Trophoblast cell (in vitro differentiated cells and primary cell): ENCODE measurements at regions not wholly inside any gene's neighbourhood (a gene's known extent, or its start where the extent isn't known, plus 50 kb on each side); places are given as distances from the start of the nearest gene placed in this dataset.
"Not testable (repeated sequence)": the region's sequence is repeated elsewhere in the genome, so short reads cannot be mapped to it uniquely, and the experiment has no call there.

ENCODE experiments used
- DNase-seq, 2 donors: peaks; one replicate each; pipeline ENCODE4 v3.0.0-alpha.2; 2016
- H2AFZ ChIP-seq: 2 replicates; pipeline ENCODE4 v1.6.1; 2013; ENCODE audit warnings: low read length, moderate library complexity, mild to moderate bottlenecking; ENCODE audit not compliant: insufficient read depth, poor library complexity
- H2AK5ac ChIP-seq: 2 replicates; pipeline ENCODE4 v1.6.1; 2013; ENCODE audit warnings: mild to moderate bottlenecking, low read length
- H2BK120ac ChIP-seq: 2 replicates; pipeline ENCODE4 v1.6.1; 2013; ENCODE audit warnings: low read length, mild to moderate bottlenecking, moderate library complexity; ENCODE audit not compliant: insufficient read depth, poor library complexity
- H2BK12ac ChIP-seq: 2 replicates; pipeline ENCODE4 v1.6.1; 2013; ENCODE audit warnings: mild to moderate bottlenecking, low read length, moderate library complexity
- H2BK5ac ChIP-seq: 2 replicates; pipeline ENCODE4 v1.6.1; 2013; ENCODE audit warnings: low read length, low read depth, moderate library complexity, mild to moderate bottlenecking; ENCODE audit not compliant: poor library complexity
- H3K14ac ChIP-seq: 2 replicates; pipeline ENCODE4 v1.6.1; 2013; ENCODE audit warnings: mild to moderate bottlenecking, low read length
- H3K18ac ChIP-seq: 2 replicates; pipeline ENCODE4 v1.6.1; 2013; ENCODE audit warnings: mild to moderate bottlenecking, low read length
- H3K23ac ChIP-seq: 2 replicates; pipeline ENCODE4 v1.6.1; 2013; ENCODE audit warnings: low read length
- H3K27ac ChIP-seq: 2 replicates; pipeline ENCODE4 v1.5.1; 2013; ENCODE audit warnings: low read depth, mild to moderate bottlenecking, inconsistent platforms, low read length, moderate library complexity
- H3K27me3 ChIP-seq: 2 replicates; pipeline ENCODE4 v1.6.1; 2013; ENCODE audit warnings: inconsistent platforms, mild to moderate bottlenecking, low read length, moderate library complexity; ENCODE audit not compliant: insufficient read depth
- H3K36me3 ChIP-seq, 2 experiments: 1 replicate in 1 of 2; 2 replicates in 1 of 2; pipeline ENCODE4 v1.6.1; 2013; ENCODE audit warnings: low read length in 2 of 2, mild to moderate bottlenecking in 2 of 2, moderate library complexity in 1 of 2; ENCODE audit not compliant: insufficient read depth in 2 of 2, control insufficient read depth in 1 of 2
- H3K4ac ChIP-seq: 2 replicates; pipeline ENCODE4 v1.6.1; 2013; ENCODE audit warnings: low read depth, mild to moderate bottlenecking, low read length, moderate library complexity
- H3K4me1 ChIP-seq, 2 experiments: 1 replicate in 1 of 2; 2 replicates in 1 of 2; pipeline ENCODE4 v1.6.1; 2013; ENCODE audit warnings: low read length in 2 of 2, mild to moderate bottlenecking in 2 of 2, moderate library complexity in 1 of 2; ENCODE audit not compliant: insufficient read depth in 2 of 2, control insufficient read depth in 1 of 2
- H3K4me2 ChIP-seq: 2 replicates; pipeline ENCODE4 v1.6.1; 2013; ENCODE audit warnings: inconsistent platforms, mild to moderate bottlenecking, low read length, moderate library complexity
- H3K4me3 ChIP-seq: 2 replicates; pipeline ENCODE4 v1.5.1; 2013; ENCODE audit warnings: mild to moderate bottlenecking, low read depth, low read length, inconsistent platforms
- H3K79me1 ChIP-seq: one replicate; pipeline ENCODE4 v1.6.1; 2013; ENCODE audit warnings: low read length
- H3K79me2 ChIP-seq: 2 replicates; pipeline ENCODE4 v1.6.1; 2013; ENCODE audit warnings: low read length, mild to moderate bottlenecking; ENCODE audit not compliant: control insufficient read depth, insufficient read depth, poor library complexity
- H3K9ac ChIP-seq: 2 replicates; pipeline ENCODE4 v1.6.1; 2013; ENCODE audit warnings: mild to moderate bottlenecking, low read length
- H3K9me3 ChIP-seq: 2 replicates; pipeline ENCODE4 v1.6.1; 2013; ENCODE audit warnings: low read depth, mild to moderate bottlenecking, control low read depth, inconsistent platforms, low read length; ENCODE audit not compliant: insufficient read depth
- H4K12ac ChIP-seq: 2 replicates; pipeline ENCODE4 v1.6.1; 2013; ENCODE audit warnings: low read depth, mild to moderate bottlenecking, low read length, moderate library complexity
- H4K8ac ChIP-seq: 2 replicates; pipeline ENCODE4 v1.6.1; 2013; ENCODE audit warnings: low read depth, mild to moderate bottlenecking, low read length, moderate library complexity
- H4K91ac ChIP-seq: one replicate; pipeline ENCODE4 v1.6.1; 2013; ENCODE audit warnings: low read depth, mild to moderate bottlenecking, low read length, moderate library complexity
- WGBS: extraction: QIAGEN DNeasy Blood & Tissue Kit; methylation state at CpG from one replicate; pipeline ENCODE4 v1.1.7; 2013; ENCODE audit warnings: missing lambda C conversion rate; ENCODE audit not compliant: insufficient read length, insufficient coverage; ENCODE audit errors: extremely low coverage; 5-methylcytosine and 5-hydroxymethylcytosine counted together

GRCh38 chr2:10230921-10231320, 71.8 kb upstream of the HPCAL1 start:
- H2BK12ac ChIP-seq, H3K4ac ChIP-seq, H3K9ac ChIP-seq, H3K23ac ChIP-seq, H3K14ac ChIP-seq, H3K79me2 ChIP-seq, H4K91ac ChIP-seq, H2AFZ ChIP-seq, DNase-seq, H3K27me3 ChIP-seq, H2BK120ac ChIP-seq, H2AK5ac ChIP-seq, H3K18ac ChIP-seq, H4K8ac ChIP-seq, H2BK5ac ChIP-seq, H3K79me1 ChIP-seq, H3K4me2 ChIP-seq, H3K27ac ChIP-seq, H3K36me3 ChIP-seq, H3K4me3 ChIP-seq, H3K4me1 ChIP-seq, H4K12ac ChIP-seq: not testable (repeated sequence)
- peaks cover 10% of the 10 kb centered on the region for H3K9me3 ChIP-seq
- no CpG with 5 or more reads among the region's 11 CpGs for WGBS

GRCh38 chr2:10231551-10232085, 71.1 kb upstream of the HPCAL1 start:
- Histone ChIP-seq H3K4me3 (no peak overlapping the region), H3K79me2 (no peaks in the 10 kb centered on the region), H4K91ac (no peak overlapping the region), H2AFZ (no peak overlapping the region), H3K4me1 (no peaks in the 10 kb centered on the region), H3K14ac (no peak overlapping the region), H3K4ac (no peak overlapping the region), H2BK120ac (no peak overlapping the region), H3K18ac (no peak overlapping the region), H4K12ac (no peak overlapping the region), H4K8ac (no peak overlapping the region), H2AK5ac (no peak overlapping the region), H3K79me1 (no peaks in the 10 kb centered on the region), H3K27ac (no peak overlapping the region), H3K9ac (no peak overlapping the region), H3K23ac (no peak overlapping the region), H3K4me2 (no peak overlapping the region), H3K27me3 (no peaks in the 10 kb centered on the region), H3K9me3 (peaks cover 10% of the 10 kb centered on the region), H3K36me3 (no peaks in the 10 kb centered on the region), H2BK5ac (no peak overlapping the region), H2BK12ac (no peak overlapping the region)
- WGBS = no CpG with 5 or more reads among the region's 14 CpGs
- no peak for DNase-seq

- H3K4me3 ChIP-seq = no peak overlapping the region
- H4K8ac ChIP-seq = no peak overlapping the region
- no peaks in the 10 kb centered on the region for H3K27me3 ChIP-seq
- H2BK12ac ChIP-seq = no peak overlapping the region
- no peak for DNase-seq
- H3K36me3 ChIP-seq = no peaks in the 10 kb centered on the region
- H3K4me2 ChIP-seq = no peak overlapping the region
- H2BK5ac ChIP-seq = no peak overlapping the region
- no peak overlapping the region for H2AFZ ChIP-seq
- H3K23ac ChIP-seq = no peak overlapping the region
- H3K79me2 ChIP-seq = no peaks in the 10 kb centered on the region
- no CpG with 5 or more reads among the region's 23 CpGs for WGBS
- H3K79me1 ChIP-seq = no peaks in the 10 kb centered on the region
- H3K14ac ChIP-seq = no peak overlapping the region
- H3K18ac ChIP-seq = no peak overlapping the region
- H3K27ac ChIP-seq = no peak overlapping the region
- no peak overlapping the region for H4K12ac ChIP-seq
- H2AK5ac ChIP-seq = no peak overlapping the region
- H3K4ac ChIP-seq = no peak overlapping the region
- H2BK120ac ChIP-seq = no peak overlapping the region
- peaks cover 10% of the 10 kb centered on the region for H3K9me3 ChIP-seq
- no peak overlapping the region for H4K91ac ChIP-seq
- H3K9ac ChIP-seq = no peak overlapping the region
- H3K4me1 ChIP-seq = no peaks in the 10 kb centered on the region
Measured at GRCh38 chr2:10232096-10232815, 70.4 kb upstream of the HPCAL1 start.

- Histone ChIP-seq H3K36me3 (no peaks in the 10 kb centered on the region), H3K4me2 (no peak overlapping the region), H3K79me1 (no peaks in the 10 kb centered on the region), H3K79me2 (no peaks in the 10 kb centered on the region), H4K8ac (no peak overlapping the region), H2BK5ac (no peak overlapping the region), H2BK12ac (no peak overlapping the region), H2AFZ (no peak overlapping the region), H2AK5ac (no peak overlapping the region), H2BK120ac (no peak overlapping the region), H3K4me1 (no peaks in the 10 kb centered on the region), H3K27ac (no peak overlapping the region), H3K4me3 (peak overlapping the region; percentile 26), H3K9ac (no peak overlapping the region), H3K27me3 (no peaks in the 10 kb centered on the region), H3K9me3 (peaks cover 10% of the 10 kb centered on the region), H3K18ac (no peak overlapping the region), H3K14ac (no peak overlapping the region), H4K12ac (no peak overlapping the region), H3K23ac (no peak overlapping the region), H4K91ac (no peak overlapping the region), H3K4ac (no peak overlapping the region)
- WGBS = 100% methylated on average over 3 of the region's 7 CpGs
- DNase-seq = no peak
Measured at GRCh38 chr2:10233131-10234012, 69.3 kb upstream of the HPCAL1 start.
